GM18508 (cell line): ENCODE measurements at regions not wholly inside any gene's neighbourhood (a gene's known extent, or its start where the extent isn't known, plus 50 kb on each side); places are given as distances from the start of the nearest gene placed in this dataset.

ENCODE experiments used
- ATAC-seq: cut with Tn5 transposase; IDR thresholded peaks from one replicate; pipeline ENCODE4 v1.9.1; 2021; ENCODE audit warnings: moderate number of reproducible peaks; ENCODE audit not compliant: insufficient read depth, unreplicated experiment

GRCh38 chr5:112614986-112615385 is 122.7 kb upstream of the APC start:
- ATAC-seq = no peak

DNA sequence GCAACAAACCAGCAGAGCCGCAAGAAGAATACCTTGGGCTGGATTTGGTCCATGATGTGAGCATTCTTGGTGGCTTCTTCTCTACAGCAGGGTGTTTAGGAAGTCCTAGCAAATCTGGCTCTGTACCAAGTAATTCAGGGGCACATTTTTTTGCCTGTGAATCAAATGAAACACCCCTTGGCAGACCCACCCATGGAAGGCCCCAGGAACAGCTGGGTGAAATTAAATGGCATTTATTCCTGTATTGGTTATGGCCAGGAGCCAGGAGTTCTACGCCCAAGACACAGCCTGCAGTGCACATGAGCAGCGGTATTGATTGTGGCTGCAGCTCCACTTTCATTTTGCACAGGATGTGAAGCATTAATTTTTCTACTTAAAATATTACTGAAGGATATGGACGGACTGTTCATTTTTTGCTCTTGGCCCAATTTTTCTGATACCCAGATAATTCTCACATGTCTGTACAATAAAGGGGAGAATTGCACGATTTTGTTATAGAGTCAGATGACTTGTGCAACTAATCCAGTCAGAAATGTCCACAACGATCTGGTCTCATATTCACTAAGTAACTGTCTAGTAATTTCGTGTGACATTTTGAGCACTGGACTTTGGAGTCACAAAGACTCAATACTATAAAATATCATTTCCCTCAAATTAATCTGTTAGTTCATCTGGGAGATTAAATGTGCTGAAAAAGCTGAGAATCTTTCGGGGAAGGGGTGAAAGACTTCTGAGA is 120.7 kb upstream of the APC start:
- no peak for ATAC-seq

GRCh38 chr5:112625246-112625645 is 112.4 kb upstream of the APC start:
- no peak for ATAC-seq

DNA sequence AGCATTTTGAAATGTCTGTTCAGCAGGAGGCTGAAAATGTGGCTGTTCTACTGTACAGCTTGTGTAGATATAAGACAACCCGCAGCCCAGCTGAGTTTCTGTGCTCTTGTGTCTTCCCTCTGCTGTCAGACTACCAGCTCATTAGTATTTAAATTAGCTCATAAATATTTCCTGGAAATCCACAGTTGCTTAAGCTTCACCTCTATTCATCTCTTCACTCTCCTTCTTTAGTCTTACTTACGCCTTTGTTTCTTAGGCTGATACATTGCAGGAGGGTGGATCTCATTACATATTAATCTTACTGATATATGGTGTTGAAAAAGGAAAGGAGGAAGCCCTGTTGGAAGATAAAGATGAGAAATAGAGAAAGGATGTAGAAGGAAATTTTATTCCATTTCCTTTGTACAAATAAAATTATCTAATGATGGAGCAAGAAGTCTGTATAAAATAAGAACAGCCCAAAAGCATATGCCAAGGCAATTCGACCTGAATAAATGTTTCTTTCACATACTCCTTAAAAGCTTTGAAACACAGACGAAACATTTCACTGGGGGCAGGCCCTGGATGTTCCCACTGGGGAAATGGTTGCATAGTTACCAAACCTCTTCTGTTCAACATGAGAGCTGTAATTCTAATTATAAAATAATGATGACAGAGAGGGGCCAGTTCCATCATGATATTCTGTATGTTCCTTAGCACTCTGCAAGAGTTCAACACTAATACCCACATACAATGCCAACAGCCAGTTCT is 111.8 kb upstream of the APC start:
- ATAC-seq = no peak

- ATAC-seq = no peak
Observed at GRCh38 chr5:112626715-112627114, 111.0 kb upstream of the APC start.

DNA sequence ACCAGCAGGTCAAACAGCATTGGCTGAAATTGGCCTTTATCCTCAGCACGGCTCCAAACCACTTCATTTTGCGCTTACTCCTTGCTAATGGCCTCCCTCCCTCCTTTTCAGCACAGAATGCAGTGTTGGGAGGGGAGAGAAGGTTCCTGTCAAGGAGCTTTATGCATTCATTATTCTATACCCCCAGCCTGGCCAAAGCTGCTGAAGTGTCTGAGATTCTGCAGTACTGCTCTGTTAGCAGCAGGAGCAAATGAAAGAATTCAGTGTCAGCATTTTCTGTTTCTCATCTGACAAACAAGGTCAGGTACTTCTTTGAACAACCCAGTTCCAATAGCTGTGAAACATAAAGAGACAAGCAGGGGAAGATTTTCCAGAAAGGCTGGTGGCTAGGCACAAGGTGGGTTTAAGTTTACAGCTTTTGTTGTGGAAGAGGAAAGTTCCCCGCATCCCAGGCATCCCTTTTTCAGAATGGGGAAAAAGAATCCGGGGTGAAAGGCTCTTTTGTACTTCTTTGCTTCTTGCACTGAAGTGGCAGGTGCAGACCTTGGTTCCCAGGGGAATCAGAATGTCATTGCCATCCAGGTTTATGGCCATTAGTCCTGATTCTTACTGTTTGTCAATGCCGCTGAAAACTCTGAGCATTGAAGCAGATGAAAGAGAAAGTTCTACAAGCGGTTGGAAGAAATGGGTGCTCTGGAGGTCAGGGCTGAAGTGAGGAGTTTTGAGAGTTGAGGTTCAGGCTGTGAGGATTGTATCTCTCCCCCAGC is 109.3 kb upstream of the APC start:
- no peak for ATAC-seq

DNA sequence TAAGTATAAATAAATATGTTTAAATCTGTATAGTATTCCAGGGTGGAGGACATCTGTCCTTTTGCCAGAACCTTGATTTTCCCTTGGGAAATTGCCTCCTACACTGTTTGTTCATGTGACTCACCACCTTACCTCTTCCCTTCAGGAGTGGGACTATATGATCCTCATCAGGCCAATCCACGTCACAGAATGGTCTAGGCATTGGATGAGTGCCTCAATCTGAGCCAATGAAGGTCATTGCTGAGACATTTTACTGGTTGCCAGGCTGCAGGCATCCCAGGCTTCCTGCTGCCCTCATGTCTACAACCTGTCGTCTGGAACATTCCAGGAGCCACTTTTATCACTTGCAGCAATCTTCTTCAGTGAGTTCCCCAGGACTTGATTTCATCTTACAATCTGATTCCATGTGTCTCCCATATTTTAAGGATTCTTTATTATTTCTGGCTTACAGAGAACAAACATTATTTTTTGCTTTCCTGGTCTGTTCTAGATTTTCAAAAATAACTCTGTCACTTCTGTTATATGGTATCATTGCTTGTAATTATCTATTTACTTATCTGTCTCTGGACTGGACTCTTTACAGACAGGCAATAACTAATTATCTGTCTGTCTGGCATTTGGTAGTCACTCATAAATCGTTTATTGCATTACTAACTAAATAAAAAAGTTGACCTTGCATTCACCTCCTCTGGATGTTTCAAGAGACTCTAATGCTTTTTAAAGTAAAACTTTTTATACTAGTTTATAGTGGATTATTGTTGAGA is 107.3 kb upstream of the APC start:
- ATAC-seq = no peak

- ATAC-seq = no peak
Observed at GRCh38 chr5:112634166-112634565, 103.5 kb upstream of the APC start.

DNA sequence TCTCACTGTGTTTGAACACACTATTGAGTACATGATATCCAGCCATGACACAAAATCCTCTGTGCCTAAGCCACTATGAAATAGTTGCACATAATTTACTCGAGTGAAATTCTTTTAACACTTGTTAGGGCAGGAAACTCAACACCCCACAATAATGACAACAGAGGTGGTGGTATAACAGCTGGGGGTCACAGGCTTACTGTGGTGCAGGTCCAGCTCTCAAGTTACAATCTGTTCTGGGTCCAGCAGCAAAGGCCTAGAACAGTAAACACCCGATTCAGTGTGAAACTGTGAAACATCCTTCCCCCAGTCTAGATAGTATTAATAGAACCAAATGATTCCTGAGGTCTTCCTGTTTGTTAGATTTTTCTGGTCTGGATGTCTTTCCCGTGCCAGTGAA is 102.9 kb upstream of the APC start:
- no peak for ATAC-seq

DNA sequence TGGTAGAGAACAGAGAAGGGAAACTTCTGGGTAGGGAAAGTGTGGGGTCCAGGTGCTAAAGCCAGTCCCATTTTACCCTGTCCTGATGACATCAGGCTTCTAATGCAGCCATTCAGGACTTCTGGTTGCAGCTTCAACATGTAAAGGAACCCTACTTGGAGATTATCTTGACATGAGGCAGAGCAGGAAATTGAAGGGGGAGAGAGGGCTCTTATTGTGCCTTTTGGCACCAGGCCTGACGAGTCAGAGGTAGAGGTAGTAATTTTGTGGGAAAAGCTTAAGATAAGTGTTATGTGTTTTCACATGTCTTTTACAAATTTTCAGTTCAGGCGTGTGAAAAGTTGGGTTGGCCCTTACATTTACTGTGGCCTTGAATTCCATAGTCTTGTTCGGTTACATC is 102.4 kb upstream of the APC start:
- ATAC-seq = no peak

GRCh38 chr5:112635771-112636731 is 101.6 kb upstream of the APC start:
- ATAC-seq = no peak

GRCh38 chr5:112636751-112637150 is 100.9 kb upstream of the APC start:
- no peak for ATAC-seq

- no peak for ATAC-seq
Observed at GRCh38 chr5:112637343-112637742, 100.3 kb upstream of the APC start.

DNA sequence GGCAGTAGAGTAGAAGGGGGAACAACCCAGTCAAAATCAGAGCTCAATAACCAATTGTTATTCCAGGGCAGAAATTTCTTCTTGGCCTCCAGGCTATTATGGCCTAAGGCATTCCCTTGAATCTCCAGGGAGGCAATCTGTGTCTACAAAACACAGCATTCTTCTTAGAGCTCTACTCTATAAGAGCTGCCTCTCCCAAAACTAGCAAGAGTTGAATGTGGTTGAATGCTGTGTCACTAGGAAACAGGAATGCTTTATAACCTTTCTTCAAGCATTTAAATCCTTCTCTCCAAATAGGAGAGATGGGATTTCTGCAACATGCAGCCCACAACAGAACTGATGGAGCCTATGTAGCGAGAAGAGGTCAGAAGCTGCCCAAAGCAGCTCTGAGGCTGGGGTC is 97.1 kb upstream of the APC start:
- ATAC-seq = no peak

DNA sequence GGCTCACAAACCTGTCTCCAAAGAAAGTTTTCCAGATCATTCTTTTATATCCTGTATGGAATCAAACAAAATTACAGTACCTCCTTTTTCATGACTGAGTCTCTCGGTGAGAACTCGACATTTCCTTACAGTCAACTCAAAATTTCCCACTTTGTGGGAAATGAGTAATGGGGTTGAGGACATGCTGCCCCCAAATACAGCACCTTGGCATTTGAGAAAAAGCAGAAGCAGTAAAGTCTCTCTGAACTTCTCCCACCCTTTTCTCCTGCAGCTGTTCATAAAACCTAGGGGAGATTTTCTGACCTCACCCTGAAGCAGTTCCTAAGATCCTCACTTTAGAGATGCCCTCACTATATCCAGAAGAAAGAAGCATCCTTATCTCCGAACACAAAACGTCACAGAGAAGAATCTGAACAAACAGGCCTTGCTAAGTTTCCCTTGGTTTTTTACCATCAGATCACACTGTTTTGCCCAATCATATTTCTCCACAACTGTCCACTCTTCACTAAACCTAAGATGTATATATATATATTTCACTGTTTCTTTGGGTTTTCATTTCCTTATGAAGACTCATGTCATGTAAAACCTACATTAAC is 96.1 kb upstream of the APC start:
- no peak for ATAC-seq

- no peak for ATAC-seq
Observed at GRCh38 chr5:112642885-112643284, 94.8 kb upstream of the APC start.

DNA sequence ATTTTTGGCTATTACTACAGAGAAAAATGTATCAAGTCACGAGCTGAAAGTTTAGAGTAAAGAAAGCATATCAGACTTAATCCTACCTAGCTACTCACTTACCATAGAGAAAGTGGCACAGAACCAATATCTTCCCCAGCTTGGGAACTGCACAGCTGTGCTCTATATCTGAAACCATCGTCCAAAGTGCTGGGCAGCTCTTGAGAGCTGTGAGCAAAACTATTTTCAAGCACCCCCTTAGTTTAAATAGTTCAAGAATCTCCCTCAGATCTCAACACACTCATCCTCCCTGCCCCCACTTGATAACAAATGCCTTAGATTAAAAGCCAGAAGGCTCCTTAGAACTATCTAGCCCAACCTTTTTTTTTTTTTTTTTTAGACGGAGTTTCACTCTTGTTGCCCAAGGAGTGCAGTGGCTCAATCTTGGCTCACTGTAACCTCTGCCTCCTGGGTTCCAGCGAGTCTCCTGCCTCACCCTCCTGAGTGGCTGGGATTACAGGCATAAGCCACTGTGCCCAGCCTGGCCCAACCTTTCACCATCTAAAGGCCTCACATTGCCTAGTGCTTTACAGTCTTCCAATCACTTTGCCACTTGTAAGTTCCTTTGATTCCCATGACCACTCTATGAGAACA is 94.2 kb upstream of the APC start:
- no peak for ATAC-seq

DNA sequence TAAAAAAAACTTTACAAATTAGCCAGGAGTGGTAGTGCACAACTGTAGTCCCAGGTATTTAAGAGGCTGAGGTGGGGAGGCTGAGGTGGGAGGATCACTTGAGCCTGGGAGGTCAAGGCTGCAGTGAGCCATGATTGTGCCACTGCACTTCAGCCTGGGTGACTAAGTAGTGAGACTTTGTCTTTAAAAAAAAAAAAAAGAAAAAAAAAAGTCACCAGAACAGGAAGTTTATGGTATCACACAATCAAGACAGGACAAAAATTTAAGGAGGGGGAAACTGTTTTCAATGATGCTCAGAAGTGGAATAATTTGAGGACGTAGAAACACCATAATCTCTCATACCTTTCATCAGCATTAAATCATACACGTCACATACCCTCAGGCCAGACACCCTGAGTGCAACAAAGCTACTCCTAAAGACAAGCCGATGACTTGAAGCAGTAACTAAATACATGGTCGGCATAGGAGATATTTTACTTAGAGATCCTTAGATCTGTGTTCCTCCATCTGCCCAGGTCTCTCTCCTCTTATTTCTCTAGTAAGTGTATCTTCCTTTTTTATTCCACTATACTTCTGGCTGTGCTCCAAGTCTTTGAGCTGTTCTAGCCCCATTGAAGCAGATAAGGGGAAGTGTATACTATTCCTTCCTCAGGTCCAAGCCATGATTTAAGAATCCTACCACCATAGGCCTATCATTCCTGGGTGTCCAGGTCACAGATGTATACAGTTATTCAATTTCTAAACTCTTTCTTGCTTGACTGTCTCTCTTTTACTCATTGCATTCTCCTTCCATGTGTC is 91.3 kb upstream of the APC start:
- ATAC-seq = no peak
